GM12872 (cell line): ENCODE measurements at regions not wholly inside any gene's neighbourhood (a gene's known extent, or its start where the extent isn't known, plus 50 kb on each side); places are given as distances from the start of the nearest gene placed in this dataset.

ENCODE experiments used
- TF ChIP-seq, protein P1 (sequence below): IDR thresholded peaks from 3 replicates; pipeline ENCODE4 v1.5.1; 2011; ENCODE audit warnings: low read depth, mild to moderate bottlenecking, low read length, moderate library complexity; ENCODE audit not compliant: insufficient read depth

DNA sequence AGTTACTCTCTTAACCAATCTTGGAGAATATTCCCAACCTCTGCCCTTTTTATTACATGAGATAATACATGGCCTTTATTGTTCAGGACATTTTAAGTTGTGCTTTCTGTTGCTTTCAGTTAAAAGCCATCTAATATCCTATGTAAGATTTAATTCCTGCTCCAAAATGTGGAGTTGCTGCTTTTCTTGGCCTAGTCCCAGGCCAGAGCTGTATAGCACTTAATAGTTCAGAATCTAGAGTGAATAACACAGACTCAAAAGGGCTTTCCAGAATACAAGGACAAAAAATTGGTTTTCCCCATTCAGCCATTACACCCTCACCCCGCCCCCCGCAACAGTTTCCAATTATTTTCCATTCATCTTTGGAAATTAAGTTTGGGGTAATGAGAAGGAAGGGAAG is 144.3 kb upstream of the SMAD1 start:
- TF ChIP-seq, protein P1, sequence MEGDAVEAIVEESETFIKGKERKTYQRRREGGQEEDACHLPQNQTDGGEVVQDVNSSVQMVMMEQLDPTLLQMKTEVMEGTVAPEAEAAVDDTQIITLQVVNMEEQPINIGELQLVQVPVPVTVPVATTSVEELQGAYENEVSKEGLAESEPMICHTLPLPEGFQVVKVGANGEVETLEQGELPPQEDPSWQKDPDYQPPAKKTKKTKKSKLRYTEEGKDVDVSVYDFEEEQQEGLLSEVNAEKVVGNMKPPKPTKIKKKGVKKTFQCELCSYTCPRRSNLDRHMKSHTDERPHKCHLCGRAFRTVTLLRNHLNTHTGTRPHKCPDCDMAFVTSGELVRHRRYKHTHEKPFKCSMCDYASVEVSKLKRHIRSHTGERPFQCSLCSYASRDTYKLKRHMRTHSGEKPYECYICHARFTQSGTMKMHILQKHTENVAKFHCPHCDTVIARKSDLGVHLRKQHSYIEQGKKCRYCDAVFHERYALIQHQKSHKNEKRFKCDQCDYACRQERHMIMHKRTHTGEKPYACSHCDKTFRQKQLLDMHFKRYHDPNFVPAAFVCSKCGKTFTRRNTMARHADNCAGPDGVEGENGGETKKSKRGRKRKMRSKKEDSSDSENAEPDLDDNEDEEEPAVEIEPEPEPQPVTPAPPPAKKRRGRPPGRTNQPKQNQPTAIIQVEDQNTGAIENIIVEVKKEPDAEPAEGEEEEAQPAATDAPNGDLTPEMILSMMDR = no peak

GRCh38 chr4:145333786-145334185 is 147.9 kb upstream of the SMAD1 start:
- TF ChIP-seq, protein P1 = no peak

GRCh38 chr4:145326491-145326890 is 146.1 kb upstream of the OTUD4 start:
- TF ChIP-seq, protein P1 = no peak

DNA sequence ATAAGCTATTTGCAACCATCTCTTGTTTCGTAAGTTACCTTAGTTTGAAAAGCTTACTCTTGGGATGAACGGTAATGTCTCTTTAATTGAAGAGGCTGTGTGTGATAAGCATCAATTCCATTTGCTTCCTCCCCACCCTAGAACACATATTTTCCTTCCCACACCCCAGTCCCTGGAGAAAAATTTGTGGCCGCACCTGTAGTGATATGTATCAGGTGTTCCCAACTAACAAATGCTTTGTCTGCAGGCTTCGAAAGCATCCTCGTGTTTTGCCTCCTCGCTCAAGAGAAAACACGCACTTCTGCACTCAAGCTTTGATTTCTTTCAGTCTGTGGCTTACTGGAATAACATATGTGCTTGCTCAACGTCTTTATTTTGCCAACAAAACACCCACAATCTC is 143.8 kb upstream of the OTUD4 start:
- TF ChIP-seq, protein P1 = no peak

GRCh38 chr4:145320294-145320693 is 139.9 kb upstream of the OTUD4 start:
- TF ChIP-seq, protein P1 = no peak

DNA sequence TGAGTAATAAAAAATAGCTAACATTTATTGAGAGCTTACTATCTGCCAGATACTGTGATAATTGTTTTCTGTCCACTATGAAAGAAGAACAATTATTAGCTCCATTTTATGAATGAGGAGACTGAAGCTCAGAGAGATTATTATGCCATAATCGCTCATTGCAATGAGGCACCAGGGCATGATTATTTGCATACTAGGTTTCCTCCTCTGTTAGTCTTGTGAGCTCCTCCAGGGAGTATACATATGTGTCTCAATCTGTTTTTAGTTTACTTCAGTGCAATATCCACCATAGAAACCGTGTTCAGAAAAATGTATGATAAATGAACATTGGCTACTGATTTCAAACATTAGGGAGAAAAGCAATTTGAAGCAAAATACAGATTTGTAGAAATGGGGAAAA is 139.4 kb upstream of the OTUD4 start:
- TF ChIP-seq, protein P1 = no peak

DNA sequence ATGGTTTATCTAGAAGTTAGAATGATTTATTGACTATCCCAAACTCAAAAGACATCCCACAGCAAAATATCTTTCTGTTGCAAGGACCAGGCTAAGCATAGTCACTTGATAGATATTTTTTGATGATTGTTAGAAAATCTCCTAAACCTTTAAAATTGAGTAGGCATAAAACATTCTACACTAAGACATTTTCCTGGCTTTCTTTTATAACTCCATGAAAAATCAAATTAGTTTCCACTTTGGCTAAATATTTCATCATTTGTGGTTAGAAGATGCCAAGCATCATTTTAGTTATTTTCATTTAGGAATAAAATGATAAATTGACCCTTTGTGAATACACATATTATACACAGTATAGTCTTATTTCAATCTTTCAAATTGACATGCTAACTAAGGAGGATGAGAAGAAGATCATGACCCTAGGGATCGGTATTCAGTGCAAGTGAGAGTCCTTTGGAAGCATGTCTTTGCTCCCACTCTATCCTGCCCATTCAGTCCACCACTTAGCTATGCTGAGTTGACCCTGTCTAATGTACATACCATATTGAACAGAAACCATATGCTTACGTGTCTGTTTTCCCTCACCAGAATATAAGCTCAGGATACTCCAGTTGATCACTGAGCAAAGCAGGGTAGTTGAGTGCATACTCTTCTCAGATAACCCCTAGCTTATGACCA is 136.6 kb upstream of the OTUD4 start:
- TF ChIP-seq, protein P1 = no peak
